Mesenchymal stem cell (in vitro differentiated cells and primary cell): ENCODE measurements at regions not wholly inside any gene's neighbourhood (a gene's known extent, or its start where the extent isn't known, plus 50 kb on each side); places are given as distances from the start of the nearest gene placed in this dataset.

Source experiments
- DNase-seq: peaks from one replicate; pipeline ENCODE4 v3.0.0-alpha.2; 2013
- H2AFZ ChIP-seq: one replicate; pipeline ENCODE4 v1.6.1; 2013; ENCODE audit warnings: low read depth, mild to moderate bottlenecking, control low read depth, inconsistent platforms, low read length, moderate library complexity
- H2AK5ac ChIP-seq: 2 replicates; pipeline ENCODE4 v1.6.1; 2013; ENCODE audit warnings: low read length, moderate library complexity, mild to moderate bottlenecking, inconsistent platforms; ENCODE audit not compliant: severe bottlenecking
- H2BK120ac ChIP-seq: one replicate; pipeline ENCODE4 v1.6.1; 2013; ENCODE audit warnings: low read depth, mild to moderate bottlenecking, inconsistent platforms, low read length, moderate library complexity
- H2BK12ac ChIP-seq, 2 experiments: one replicate each; pipeline ENCODE4 v1.6.1; 2013; ENCODE audit warnings: inconsistent platforms in 2 of 2, low read length in 2 of 2, mild to moderate bottlenecking in 2 of 2, moderate library complexity in 2 of 2, control low read depth in 1 of 2
- H2BK15ac ChIP-seq: one replicate; pipeline ENCODE4 v1.6.1; 2013; ENCODE audit warnings: mild to moderate bottlenecking, low read depth, inconsistent platforms; ENCODE audit not compliant: poor library complexity, severe bottlenecking
- H2BK5ac ChIP-seq: 2 replicates; pipeline ENCODE4 v1.6.1; 2013; ENCODE audit warnings: low read depth, mild to moderate bottlenecking, low read length, control low read depth, inconsistent platforms; ENCODE audit not compliant: poor library complexity, severe bottlenecking
- H3K14ac ChIP-seq, 2 experiments: one replicate each; pipeline ENCODE4 v1.6.1; 2013; ENCODE audit warnings: inconsistent platforms in 2 of 2, low read length in 2 of 2, control low read depth in 1 of 2, mild to moderate bottlenecking in 1 of 2, moderate library complexity in 1 of 2
- H3K18ac ChIP-seq, 2 experiments: one replicate each; pipeline ENCODE4 v1.6.1; 2013; ENCODE audit warnings: inconsistent platforms in 2 of 2, low read length in 2 of 2, control low read depth in 1 of 2, low read depth in 1 of 2, mild to moderate bottlenecking in 1 of 2
- H3K23ac ChIP-seq, 2 experiments: one replicate each; pipeline ENCODE4 v1.6.1; 2013; ENCODE audit warnings: inconsistent platforms in 2 of 2, low read length in 2 of 2, mild to moderate bottlenecking in 2 of 2, moderate library complexity in 2 of 2, control low read depth in 1 of 2
- H3K27ac ChIP-seq: 2 replicates; pipeline ENCODE4 v1.5.1; 2013; ENCODE audit warnings: mild to moderate bottlenecking, moderate library complexity, low read length, control low read depth, inconsistent platforms; ENCODE audit not compliant: poor library complexity, severe bottlenecking
- H3K27me3 ChIP-seq, 2 experiments: 2 replicates each; pipeline versions ENCODE4 v1.6.1 to v1.7.0; 2013; ENCODE audit warnings: low read length in 2 of 2, mild to moderate bottlenecking in 2 of 2, moderate library complexity in 2 of 2, control low read depth in 1 of 2, inconsistent platforms in 1 of 2; ENCODE audit not compliant: control insufficient read depth in 1 of 2, insufficient read depth in 1 of 2
- H3K36me3 ChIP-seq, 2 experiments: 2 replicates each; pipeline versions ENCODE4 v1.6.1 to v1.7.0; 2013; ENCODE audit warnings: low read length in 2 of 2, control low read depth in 1 of 2, inconsistent platforms in 1 of 2, low read depth in 1 of 2, mild to moderate bottlenecking in 1 of 2; ENCODE audit not compliant: insufficient read depth in 2 of 2, control insufficient read depth in 1 of 2
- H3K4ac ChIP-seq, 2 experiments: one replicate each; pipeline ENCODE4 v1.6.1; 2013; ENCODE audit warnings: inconsistent platforms in 2 of 2, low read length in 2 of 2, mild to moderate bottlenecking in 2 of 2, moderate library complexity in 2 of 2, control low read depth in 1 of 2, low read depth in 1 of 2
- H3K4me1 ChIP-seq: 2 replicates; pipeline ENCODE4 v1.6.1; 2013; ENCODE audit warnings: low read depth, low read length, control low read depth; ENCODE audit not compliant: control insufficient read depth, insufficient read depth
- H3K4me2 ChIP-seq: 2 replicates; pipeline ENCODE4 v1.6.1; 2013; ENCODE audit warnings: low read length, mild to moderate bottlenecking, inconsistent platforms; ENCODE audit not compliant: poor library complexity, severe bottlenecking
- H3K4me3 ChIP-seq, 2 experiments: 2 replicates each; pipeline versions ENCODE4 v1.5.1 to v1.7.0; 2013; ENCODE audit warnings: low read length in 2 of 2, mild to moderate bottlenecking in 2 of 2, control low read depth in 1 of 2, low read depth in 1 of 2; ENCODE audit not compliant: insufficient read depth in 1 of 2
- H3K79me1 ChIP-seq: replicated peaks from 2 replicates; pipeline ENCODE4 v1.6.1; 2013; ENCODE audit warnings: mild to moderate bottlenecking, control low read depth, low read length, inconsistent platforms; ENCODE audit not compliant: poor library complexity, severe bottlenecking
- H3K9ac ChIP-seq: 2 replicates; pipeline ENCODE4 v1.7.0; 2013; ENCODE audit warnings: mild to moderate bottlenecking, low read length, moderate library complexity
- H3K9me3 ChIP-seq: 2 replicates; pipeline ENCODE4 v1.7.0; 2013; ENCODE audit warnings: mild to moderate bottlenecking, low read length; ENCODE audit not compliant: control insufficient read depth
- H4K8ac ChIP-seq: one replicate; pipeline ENCODE4 v1.6.1; 2013; ENCODE audit warnings: inconsistent platforms, mild to moderate bottlenecking, low read length, moderate library complexity
- H4K91ac ChIP-seq: one replicate; pipeline ENCODE4 v1.6.1; 2013; ENCODE audit warnings: mild to moderate bottlenecking, low read length, inconsistent platforms
- WGBS: methylation state at CpG from one replicate; pipeline ENCODE4 v1.1.7; 2013; ENCODE audit warnings: mixed read lengths; 5-methylcytosine and 5-hydroxymethylcytosine counted together

DNA sequence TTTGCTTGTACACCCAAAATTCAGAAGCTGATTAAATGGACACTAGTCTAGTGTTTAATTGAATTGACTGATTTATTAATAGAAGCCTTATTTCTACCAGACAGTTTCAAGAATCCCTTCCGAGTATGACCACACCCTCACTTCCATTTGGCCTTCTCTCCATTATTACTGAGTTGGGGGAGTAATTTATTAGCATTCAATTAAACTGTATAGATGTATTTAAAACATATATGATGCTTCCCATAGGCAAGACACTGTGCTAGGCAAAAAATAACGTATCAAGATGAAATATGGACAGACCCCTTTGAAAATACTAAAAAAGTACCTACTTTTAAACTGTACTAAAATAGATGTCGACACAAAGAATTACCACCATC, 112.9 kb upstream of the PHACTR1 start:
- Histone ChIP-seq H3K4ac (no peak overlapping the region), H2BK15ac (no peak overlapping the region), H4K91ac (no peak overlapping the region), H4K8ac (no peak overlapping the region), H2BK120ac (no peak overlapping the region), H2BK5ac (no peak overlapping the region), H3K36me3 (no peaks in the 10 kb centered on the region), H3K27ac (no peak overlapping the region), H3K14ac (no peak overlapping the region), H3K23ac (no peak overlapping the region), H3K4me1 (peaks cover 4% of the 10 kb centered on the region), H3K9me3 (no peaks in the 10 kb centered on the region), H3K27me3 (no peaks in the 10 kb centered on the region), H3K18ac (no peak overlapping the region), H3K4me2 (no peak overlapping the region), H2AFZ (no peak overlapping the region), H3K9ac (no peak overlapping the region), H3K79me1 (peaks cover 2% of the 10 kb centered on the region), H3K4me3 (no peak overlapping the region), H2BK12ac (no peak overlapping the region), H2AK5ac (no peak overlapping the region)
- DNase-seq, result no peak
- 54% methylated on average over 2 of the region's 3 CpGs for WGBS

GRCh38 chr6:12605888-12606345, 110.7 kb upstream of the PHACTR1 start:
- H4K8ac ChIP-seq, result no peak overlapping the region
- H3K4ac ChIP-seq, result no peak overlapping the region
- H3K9me3 ChIP-seq, result no peaks in the 10 kb centered on the region
- H2BK120ac ChIP-seq, result no peak overlapping the region
- no peaks in the 10 kb centered on the region for H3K27me3 ChIP-seq
- no peak overlapping the region for H2BK5ac ChIP-seq
- no peak overlapping the region for H3K4me3 ChIP-seq
- peak overlapping the region; percentile 11 for H3K9ac ChIP-seq
- H3K79me1 ChIP-seq, result peaks cover 2% of the 10 kb centered on the region
- DNase-seq, result peak; percentile 73
- no peak overlapping the region for H2BK12ac ChIP-seq
- no peak overlapping the region for H3K18ac ChIP-seq
- H3K27ac ChIP-seq, result no peak overlapping the region
- no peak overlapping the region for H3K4me2 ChIP-seq
- H2AFZ ChIP-seq, result no peak overlapping the region
- no peak overlapping the region for H4K91ac ChIP-seq
- 52% methylated on average over 6 of the region's 7 CpGs for WGBS
- H3K23ac ChIP-seq, result no peak overlapping the region
- H3K14ac ChIP-seq, result no peak overlapping the region
- H2AK5ac ChIP-seq, result no peak overlapping the region
- peaks cover 4% of the 10 kb centered on the region for H3K4me1 ChIP-seq
- no peaks in the 10 kb centered on the region for H3K36me3 ChIP-seq
- no peak overlapping the region for H2BK15ac ChIP-seq

DNA sequence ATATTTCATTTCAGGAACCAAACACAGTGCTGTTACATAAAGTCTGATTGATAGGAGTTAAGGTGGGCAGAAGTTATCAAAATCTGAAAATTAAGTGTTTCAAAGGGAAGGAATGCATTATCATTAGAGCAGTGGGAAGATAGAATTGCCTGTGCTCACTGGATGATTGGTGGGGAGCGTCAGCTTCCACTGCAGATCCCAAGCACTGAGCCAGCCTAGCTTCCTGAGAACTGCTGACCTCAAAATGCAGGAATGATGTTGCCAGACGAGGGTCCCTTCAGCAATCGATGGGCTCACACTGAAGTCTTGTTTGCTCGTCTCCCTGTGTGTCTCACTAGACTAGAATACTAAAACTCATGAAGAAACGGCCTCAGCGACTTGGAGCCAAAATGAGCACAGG, 110.0 kb upstream of the PHACTR1 start:
- no peak overlapping the region for H4K91ac ChIP-seq
- peak overlapping the region in 1 of 2 experiments; percentile 77 for H2BK12ac ChIP-seq
- H3K27me3 ChIP-seq, result no peaks in the 10 kb centered on the region
- H3K14ac ChIP-seq, result no peak overlapping the region
- no peak overlapping the region for H3K4me2 ChIP-seq
- H3K9me3 ChIP-seq, result no peaks in the 10 kb centered on the region
- H2BK120ac ChIP-seq, result no peak overlapping the region
- H2BK15ac ChIP-seq, result no peak overlapping the region
- no peak overlapping the region for H2BK5ac ChIP-seq
- H3K23ac ChIP-seq, result no peak overlapping the region
- no peak overlapping the region for H3K18ac ChIP-seq
- DNase-seq, result no peak
- 78% methylated on average over 6 of the region's 6 CpGs for WGBS
- no peaks in the 10 kb centered on the region for H3K36me3 ChIP-seq
- no peak overlapping the region for H3K4ac ChIP-seq
- H2AFZ ChIP-seq, result no peak overlapping the region
- H2AK5ac ChIP-seq, result peak overlapping the region; percentile 81
- peaks cover 2% of the 10 kb centered on the region for H3K79me1 ChIP-seq
- H4K8ac ChIP-seq, result no peak overlapping the region
- H3K4me3 ChIP-seq, result no peak overlapping the region
- peaks cover 4% of the 10 kb centered on the region for H3K4me1 ChIP-seq
- H3K27ac ChIP-seq, result no peak overlapping the region
- no peak overlapping the region for H3K9ac ChIP-seq

GRCh38 chr6:12608016-12608860, 108.3 kb upstream of the PHACTR1 start:
- Histone ChIP-seq H3K23ac (no peak overlapping the region), H3K79me1 (no peaks in the 10 kb centered on the region), H3K4ac (no peak overlapping the region), H2BK12ac (peak overlapping the region in 1 of 2 experiments; percentile 4), H3K14ac (no peak overlapping the region), H2BK15ac (no peak overlapping the region), H2AK5ac (no peak overlapping the region), H3K27me3 (no peaks in the 10 kb centered on the region), H3K4me3 (no peak overlapping the region), H3K9ac (no peak overlapping the region), H4K91ac (no peak overlapping the region), H3K27ac (peak overlapping the region; percentile 83), H4K8ac (no peak overlapping the region), H3K36me3 (no peaks in the 10 kb centered on the region), H2BK120ac (no peak overlapping the region), H3K4me1 (peaks cover 3% of the 10 kb centered on the region), H2BK5ac (no peak overlapping the region), H3K18ac (no peak overlapping the region), H2AFZ (no peak overlapping the region), H3K4me2 (peak overlapping the region; percentile 11), H3K9me3 (no peaks in the 10 kb centered on the region)
- peak; percentile 40 for DNase-seq
- WGBS, result 26% methylated on average over 5 of the region's 8 CpGs
